GM13976 (cell line): ENCODE measurements at regions not wholly inside any gene's neighbourhood (a gene's known extent, or its start where the extent isn't known, plus 50 kb on each side); places are given as distances from the start of the nearest gene placed in this dataset.
"Not testable (repeated sequence)": the region's sequence is repeated elsewhere in the genome, so short reads cannot be mapped to it uniquely, and the experiment has no call there.

Experiments used
- DNase-seq: peaks from one replicate; pipeline ENCODE4 v3.0.0; 2012; ENCODE audit warnings: low spot score
- CTCF ChIP-seq: IDR thresholded peaks from 2 replicates; pipeline ENCODE4 v1.5.1; 2012; ENCODE audit warnings: borderline replicate concordance, mild to moderate bottlenecking; ENCODE audit not compliant: insufficient read depth; ENCODE audit errors: extremely low read depth, missing control alignments, control extremely low read depth
- in situ Hi-C: fragments of 300-500 bp; cut with MboI; formaldehyde crosslinking; loops from one replicate; pipeline ENCODE4 v1.12.0; 2022; ENCODE audit warnings: low sequenced_read_pairs, mixed read lengths, inconsistent platforms; ENCODE audit not compliant: unreplicated experiment

- no peak for TF ChIP-seq CTCF
- in situ Hi-C loops, result no loop called here
- DNase-seq, result no peak
Observed at GRCh38 chr13:55091172-55091571, 2049.5 kb upstream of the PRR20A start.

- in situ Hi-C loops, result no loop called here
- DNase-seq, result no peak
- no peak for TF ChIP-seq CTCF
Observed at GRCh38 chr13:55106509-55106908, 2034.2 kb upstream of the PRR20A start.

- no peak for TF ChIP-seq CTCF
- no peak for DNase-seq
- in situ Hi-C loops, result no loop called here
Observed at GRCh38 chr13:55120631-55121030, 2020.1 kb upstream of the PRR20A start.

GRCh38 chr13:55155046-55155445 lies 1985.7 kb upstream of the PRR20A start:
- DNase-seq, result no peak
- TF ChIP-seq CTCF, result no peak
- in situ Hi-C loops, result no loop called here

GRCh38 chr13:55159765-55160164 lies 1981.0 kb upstream of the PRR20A start:
- TF ChIP-seq CTCF, result no peak
- DNase-seq, result no peak
- in situ Hi-C loops, result no loop called here

GRCh38 chr13:55160867-55161266 lies 1979.9 kb upstream of the PRR20A start:
- in situ Hi-C loops, result no loop called here
- TF ChIP-seq CTCF, result no peak
- no peak for DNase-seq

GRCh38 chr13:55178582-55178981 lies 1962.1 kb upstream of the PRR20A start:
- in situ Hi-C loops, DNase-seq: not testable (repeated sequence)
